ENCODE measurements at regions not wholly inside any gene's neighbourhood (a gene's known extent, or its start where the extent isn't known, plus 50 kb on each side); places are given as distances from the start of the nearest gene placed in this dataset.

- no peak for TF ChIP-seq EP300 (IDR thresholded peaks at IDR 0.05)
- TF ChIP-seq POLR2A (IDR thresholded peaks at IDR 0.05) = no peak
These were observed 50.7 kb upstream of the ARHGAP32 start for GRCh38 chr11:129242855-129243254.

Data from ovary (tissue), 1 donor.